Esophagus muscularis mucosa (tissue), 4 donors: ENCODE measurements at regions not wholly inside any gene's neighbourhood (a gene's known extent, or its start where the extent isn't known, plus 50 kb on each side); places are given as distances from the start of the nearest gene placed in this dataset.

Experiments
- DNase-seq: peaks from one replicate; pipeline ENCODE4 v3.0.0-alpha.2; 2017; ENCODE audit errors: extremely low spot score
- H3K27ac ChIP-seq, 4 donors: fragments of 200-600 bp; sonication (generic); replicated peaks in 1 of 4; 1 replicate in 3 of 4; 2 replicates in 1 of 4; pipeline ENCODE4 v1.5.1; 2016 to 2019; ENCODE audit warnings: mild to moderate bottlenecking in 1 of 4
- H3K27me3 ChIP-seq, 4 donors: fragments of 200-600 bp; sonication (generic); one replicate each; pipeline versions ENCODE4 v1.5.1 to v1.6.0; 2016 to 2019
- H3K36me3 ChIP-seq, 4 donors: fragments of 200-600 bp; sonication (generic); one replicate each; pipeline ENCODE4 v1.5.1; 2016 to 2019
- H3K4me1 ChIP-seq, 4 donors: fragments of 200-600 bp; sonication (generic); one replicate each; pipeline ENCODE4 v1.5.1; 2016 to 2019
- H3K4me3 ChIP-seq, 4 donors: fragments of 200-600 bp; sonication (generic); 1 replicate in 2 of 4; 2 replicates in 2 of 4; pipeline ENCODE4 v1.5.1; 2016 to 2019; ENCODE audit warnings: mild to moderate bottlenecking in 4 of 4, moderate library complexity in 1 of 4
- H3K9me3 ChIP-seq, 4 donors: fragments of 200-600 bp; sonication (generic); 1 replicate in 3 of 4; 2 replicates in 1 of 4; pipeline ENCODE4 v1.5.1; 2016 to 2019
- EP300 ChIP-seq: sonication (generic); formaldehyde crosslinking; IDR thresholded peaks from one replicate; pipeline ENCODE4 v1.6.1; 2017; ENCODE audit warnings: antibody characterized with exemption
- POLR2A ChIP-seq: fragments of 450-650 bp; IDR thresholded peaks from one replicate; pipeline ENCODE4 v1.6.1; 2017; ENCODE audit warnings: antibody characterized with exemption, moderate library complexity, mild to moderate bottlenecking, low read depth
- POLR2AphosphoS5 ChIP-seq, 2 donors: sonication (generic); formaldehyde crosslinking; IDR thresholded peaks; one replicate each; pipeline ENCODE4 v1.6.1; 2017; ENCODE audit warnings: antibody characterized with exemption in 2 of 2
- WGBS: methylation state at CpG from one replicate; pipeline ENCODE4 v1.1.5; 2018; 5-methylcytosine and 5-hydroxymethylcytosine counted together
- intact Hi-C: fragments of 100-400 bp; cut with DNase I; formaldehyde crosslinking; loops from one replicate; pipeline ENCODE4 v1.15.1; 2023
- TF ChIP-seq, protein P1 (sequence below), 3 experiments: fragments of 200-600 bp in 2 of 3; fragments of 450-650 bp in 1 of 3; sonication (generic) in 2 of 3; IDR thresholded peaks; one replicate each; pipeline ENCODE4 v1.5.1; 2017 to 2019; ENCODE audit warnings: antibody characterized with exemption in 3 of 3, mild to moderate bottlenecking in 2 of 3, moderate library complexity in 1 of 3

DNA sequence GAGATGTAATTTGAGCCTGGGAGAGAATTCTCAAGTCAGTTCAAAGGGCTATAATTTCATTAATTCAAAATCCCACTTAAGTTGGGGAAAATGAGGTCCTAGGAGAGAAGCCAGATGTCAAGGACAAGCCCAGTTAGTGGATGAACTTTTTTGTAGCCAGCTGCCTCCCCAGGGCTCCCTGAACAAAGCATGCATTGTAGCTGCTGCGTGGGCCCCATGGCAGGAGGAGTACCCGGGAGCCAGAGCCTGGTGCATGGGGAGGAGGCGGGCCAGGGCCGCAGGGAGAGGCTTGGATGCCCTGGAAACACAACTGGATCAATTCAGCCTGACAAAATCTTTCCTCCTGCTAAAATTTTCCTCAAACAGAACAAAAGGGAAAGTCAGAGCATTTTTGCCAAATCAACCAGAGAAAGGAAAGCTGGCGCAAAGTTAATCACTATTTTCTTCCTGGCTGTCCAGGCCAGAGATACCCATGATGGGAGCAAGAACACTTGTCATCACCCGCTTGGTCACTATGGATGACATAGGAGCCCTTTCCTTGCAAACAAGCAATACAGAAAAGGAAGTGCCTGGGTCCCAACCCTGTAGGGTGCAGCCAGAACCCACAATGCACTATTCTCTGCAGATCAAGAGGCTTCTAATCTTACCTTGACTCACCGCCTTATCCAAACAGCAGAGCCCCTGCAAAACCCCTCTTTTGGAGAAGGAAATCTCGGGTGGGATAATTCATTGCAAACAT is 248.1 kb upstream of the RAB4A start:
- TF ChIP-seq, protein P1, sequence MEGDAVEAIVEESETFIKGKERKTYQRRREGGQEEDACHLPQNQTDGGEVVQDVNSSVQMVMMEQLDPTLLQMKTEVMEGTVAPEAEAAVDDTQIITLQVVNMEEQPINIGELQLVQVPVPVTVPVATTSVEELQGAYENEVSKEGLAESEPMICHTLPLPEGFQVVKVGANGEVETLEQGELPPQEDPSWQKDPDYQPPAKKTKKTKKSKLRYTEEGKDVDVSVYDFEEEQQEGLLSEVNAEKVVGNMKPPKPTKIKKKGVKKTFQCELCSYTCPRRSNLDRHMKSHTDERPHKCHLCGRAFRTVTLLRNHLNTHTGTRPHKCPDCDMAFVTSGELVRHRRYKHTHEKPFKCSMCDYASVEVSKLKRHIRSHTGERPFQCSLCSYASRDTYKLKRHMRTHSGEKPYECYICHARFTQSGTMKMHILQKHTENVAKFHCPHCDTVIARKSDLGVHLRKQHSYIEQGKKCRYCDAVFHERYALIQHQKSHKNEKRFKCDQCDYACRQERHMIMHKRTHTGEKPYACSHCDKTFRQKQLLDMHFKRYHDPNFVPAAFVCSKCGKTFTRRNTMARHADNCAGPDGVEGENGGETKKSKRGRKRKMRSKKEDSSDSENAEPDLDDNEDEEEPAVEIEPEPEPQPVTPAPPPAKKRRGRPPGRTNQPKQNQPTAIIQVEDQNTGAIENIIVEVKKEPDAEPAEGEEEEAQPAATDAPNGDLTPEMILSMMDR (IDR thresholded peaks at IDR 0.05), result no peak
- TF ChIP-seq POLR2AphosphoS5 (IDR thresholded peaks at IDR 0.05) (no peak), POLR2A (no peak), EP300 (no peak)
- H3K4me3 ChIP-seq, result no peak overlapping the region
- peaks cover 4 to 25% (median 19%) of the 10 kb centered on the region in 4 donors for H3K4me1 ChIP-seq
- H3K27ac ChIP-seq, result no peak overlapping the region
- WGBS, result 82% methylated on average over 8 of the region's 8 CpGs
- intact Hi-C loops, result no loop called here
- H3K36me3 ChIP-seq, result no peaks in the 10 kb centered on the region
- no peaks in the 10 kb centered on the region for H3K27me3 ChIP-seq
- no peaks in the 10 kb centered on the region for H3K9me3 ChIP-seq
- peak; percentile 47 for DNase-seq

DNA sequence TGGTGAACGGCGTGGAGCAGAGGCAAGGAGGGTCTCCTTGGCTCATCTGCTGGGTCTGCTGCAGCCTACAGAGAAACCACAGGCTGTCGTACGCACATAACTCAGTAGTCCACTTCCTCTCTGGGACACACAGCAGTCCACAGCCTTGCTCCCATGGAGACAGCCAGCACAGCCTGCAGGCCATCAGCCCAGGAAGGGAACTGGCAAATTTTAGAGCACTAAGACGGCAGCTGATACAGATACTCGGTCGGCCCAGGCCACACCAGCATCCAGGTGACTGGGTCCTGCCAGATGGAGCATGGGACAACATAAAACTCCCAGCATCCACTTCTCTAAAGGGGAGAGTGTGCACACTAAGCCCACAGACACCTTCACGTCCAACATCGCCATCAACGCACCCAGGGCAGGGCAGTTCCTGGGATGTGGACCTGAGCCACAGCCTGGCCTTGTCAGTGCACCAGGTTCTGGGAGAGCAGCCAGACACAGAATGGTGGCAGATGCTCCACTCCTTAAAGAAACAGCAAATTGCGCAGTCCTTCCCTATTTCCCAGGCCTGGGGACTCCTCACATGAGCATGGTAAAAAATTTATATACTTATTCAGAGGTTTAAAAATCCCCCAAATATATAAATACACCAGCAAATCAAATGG is 247.1 kb upstream of the RAB4A start:
- Histone ChIP-seq H3K4me1 (peaks cover 4 to 25% (median 19%) of the 10 kb centered on the region in 4 donors), H3K4me3 (no peak overlapping the region), H3K36me3 (no peaks in the 10 kb centered on the region), H3K9me3 (no peaks in the 10 kb centered on the region), H3K27ac (no peak overlapping the region), H3K27me3 (no peaks in the 10 kb centered on the region)
- intact Hi-C loops, result no loop called here
- TF ChIP-seq POLR2AphosphoS5 (IDR thresholded peaks at IDR 0.05) (no peak), POLR2A (no peak), EP300 (no peak)
- TF ChIP-seq, protein P1 (IDR thresholded peaks at IDR 0.05), result no peak
- 85% methylated on average over 7 of the region's 11 CpGs for WGBS
- DNase-seq, result peak; percentile 80

DNA sequence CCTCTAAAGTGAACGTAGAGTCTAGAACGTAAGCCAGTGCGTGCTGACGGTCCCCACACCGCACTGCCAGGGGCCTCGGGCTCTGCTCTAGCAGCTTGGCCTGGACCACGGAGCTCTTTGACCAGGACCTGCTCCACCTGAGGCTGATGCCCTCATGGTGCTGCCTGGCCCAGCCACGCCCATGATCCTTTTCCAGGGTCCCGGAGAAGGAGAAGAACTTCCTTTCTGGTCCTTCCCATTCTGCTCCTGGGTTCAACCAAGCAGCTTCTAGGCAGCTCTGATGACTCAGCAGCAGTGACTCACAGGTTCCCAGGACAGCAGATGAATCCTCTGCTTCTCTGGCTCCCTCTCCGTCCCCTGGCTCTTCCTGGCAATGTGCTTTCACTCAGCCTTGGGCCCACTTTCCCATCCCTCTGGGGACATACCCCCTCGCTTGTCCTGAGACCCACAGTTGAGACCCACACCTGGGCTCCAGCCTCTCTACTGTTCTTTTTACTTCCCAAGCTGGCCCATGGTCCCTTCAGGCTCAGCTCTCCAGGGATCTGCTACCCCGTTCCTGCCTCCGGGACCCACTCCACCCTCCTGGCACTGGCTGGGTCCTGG is 246.3 kb upstream of the RAB4A start:
- TF ChIP-seq, protein P1 (IDR thresholded peaks at IDR 0.05), result no peak
- peak in 1 of 2 donors; percentile 28 for TF ChIP-seq POLR2AphosphoS5 (IDR thresholded peaks at IDR 0.05)
- no peak for TF ChIP-seq EP300
- no peaks in the 10 kb centered on the region for H3K27me3 ChIP-seq
- peaks cover 4 to 25% (median 19%) of the 10 kb centered on the region in 4 donors for H3K4me1 ChIP-seq
- WGBS, result 62% methylated on average over 7 of the region's 13 CpGs
- no peak overlapping the region for H3K27ac ChIP-seq
- no peaks in the 10 kb centered on the region for H3K9me3 ChIP-seq
- no peaks in the 10 kb centered on the region for H3K36me3 ChIP-seq
- H3K4me3 ChIP-seq, result no peak overlapping the region
- intact Hi-C loops, result no loop called here
- DNase-seq, result peak; percentile 92

DNA sequence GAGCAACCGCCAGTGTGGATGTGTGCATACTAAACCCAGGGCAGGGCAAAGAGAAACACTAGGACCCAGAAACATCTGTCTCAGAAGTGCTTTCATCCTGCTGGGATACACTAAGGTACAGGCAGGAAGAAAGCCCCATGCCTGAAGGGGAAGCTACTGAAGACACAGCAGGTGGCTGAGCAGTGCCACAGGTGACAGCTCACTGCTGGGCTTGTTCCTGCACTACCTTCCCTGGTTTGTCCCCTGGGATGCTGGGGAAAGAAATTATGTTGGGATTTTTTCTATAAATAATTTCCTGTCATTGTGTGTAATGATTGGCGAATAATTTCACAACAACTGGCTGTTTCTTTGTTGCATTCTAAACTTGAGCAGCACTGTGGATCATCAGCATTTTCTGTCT is 245.3 kb upstream of the RAB4A start:
- WGBS, result 86% methylated on average over 2 of the region's 2 CpGs
- no peaks in the 10 kb centered on the region for H3K36me3 ChIP-seq
- H3K27me3 ChIP-seq, result no peaks in the 10 kb centered on the region
- peaks cover 4 to 25% (median 19%) of the 10 kb centered on the region in 4 donors for H3K4me1 ChIP-seq
- no peaks in the 10 kb centered on the region for H3K9me3 ChIP-seq
- intact Hi-C loops, result no loop called here
- DNase-seq, result no peak
- no peak overlapping the region for H3K4me3 ChIP-seq
- H3K27ac ChIP-seq, result no peak overlapping the region
- TF ChIP-seq POLR2AphosphoS5 (IDR thresholded peaks at IDR 0.05) (no peak), POLR2A (no peak), EP300 (no peak)
- TF ChIP-seq, protein P1 (IDR thresholded peaks at IDR 0.05), result no peak
